Skin of body (tissue), 1 donor: ENCODE measurements at regions not wholly inside any gene's neighbourhood (a gene's known extent, or its start where the extent isn't known, plus 50 kb on each side); places are given as distances from the start of the nearest gene placed in this dataset.

Experiments
- DNase-seq: peaks from one replicate; lab custom pipeline; 2025; lab: John Stamatoyannopoulos, UW

GRCh38 chr12:30874455-30875321 is 51.9 kb upstream of the TSPAN11 start:
- DNase-seq: peak; percentile 4

GRCh38 chr12:30870491-30871265 is 55.9 kb upstream of the TSPAN11 start:
- no peak for DNase-seq

- DNase-seq: no peak
Measured at GRCh38 chr12:30867415-30867814, 59.1 kb upstream of the TSPAN11 start.

- no peak for DNase-seq
Measured at GRCh38 chr12:30866256-30866655, 60.3 kb upstream of the TSPAN11 start.

GRCh38 chr12:30863839-30864238 is 62.7 kb upstream of the TSPAN11 start:
- no peak for DNase-seq

- no peak for DNase-seq
Measured at GRCh38 chr12:30862486-30862885, 64.1 kb upstream of the TSPAN11 start.

GRCh38 chr12:30859226-30859625 is 67.3 kb upstream of the TSPAN11 start:
- DNase-seq: no peak

- no peak for DNase-seq
Measured at GRCh38 chr12:30858471-30858870, 68.1 kb upstream of the TSPAN11 start.

- no peak for DNase-seq
Measured at GRCh38 chr12:30853561-30854133, 72.9 kb upstream of the TSPAN11 start.

GRCh38 chr12:30850684-30851083 is 75.9 kb upstream of the TSPAN11 start:
- DNase-seq: no peak

- DNase-seq: peak; percentile 7
Measured at GRCh38 chr12:30847259-30847658, 79.3 kb upstream of the TSPAN11 start.

GRCh38 chr12:30846776-30847175 is 79.8 kb upstream of the TSPAN11 start:
- no peak for DNase-seq

- no peak for DNase-seq
Measured at GRCh38 chr12:30845676-30846075, 80.9 kb upstream of the TSPAN11 start.

GRCh38 chr12:30843211-30843610 is 83.3 kb upstream of the TSPAN11 start:
- no peak for DNase-seq

GRCh38 chr12:30840715-30841114 is 85.8 kb upstream of the TSPAN11 start:
- DNase-seq: no peak

- no peak for DNase-seq
Measured at GRCh38 chr12:30839643-30840220, 85.0 kb upstream of the CAPRIN2 start.

GRCh38 chr12:30837595-30837994 is 82.8 kb upstream of the CAPRIN2 start:
- DNase-seq: no peak

- DNase-seq: no peak
Measured at GRCh38 chr12:30836656-30837445, 82.1 kb upstream of the CAPRIN2 start.

GRCh38 chr12:30835216-30835615 is 80.5 kb upstream of the CAPRIN2 start:
- DNase-seq: no peak

GRCh38 chr12:30830751-30831150 is 76.0 kb upstream of the CAPRIN2 start:
- no peak for DNase-seq

GRCh38 chr12:30829876-30830275 is 75.1 kb upstream of the CAPRIN2 start:
- DNase-seq: no peak
